ENCODE measurements at regions not wholly inside any gene's neighbourhood (a gene's known extent, or its start where the extent isn't known, plus 50 kb on each side); places are given as distances from the start of the nearest gene placed in this dataset.

GRCh38 chr2:18297534-18298058, 262.9 kb downstream of the RDH14 start:
- Histone ChIP-seq H3K27ac (peak overlapping the region in 1 of 2 donors; percentile 36), H3K4me3 (no peak overlapping the region), H3K9me3 (no peaks in the 10 kb centered on the region), H3K27me3 (no peaks in the 10 kb centered on the region), H3K36me3 (no peaks in the 10 kb centered on the region), H3K4me1 (peaks cover 0 to 11% of the 10 kb centered on the region in 2 donors)
- no peak for TF ChIP-seq CTCF (IDR thresholded peaks at IDR 0.05)
- DNase-seq (ENCODE audit: low spot score in 2 of 2): no peak
- intact Hi-C loops (cut with DNase I): no loop called here

- Histone ChIP-seq H3K27me3 (no peaks in the 10 kb centered on the region), H3K27ac (no peak overlapping the region), H3K4me1 (peaks cover 0 to 10% of the 10 kb centered on the region in 2 donors), H3K4me3 (no peak overlapping the region), H3K9me3 (no peaks in the 10 kb centered on the region), H3K36me3 (no peaks in the 10 kb centered on the region)
- intact Hi-C loops (cut with DNase I): no loop called here
- no peak for TF ChIP-seq CTCF (IDR thresholded peaks at IDR 0.05)
- DNase-seq (ENCODE audit: low spot score in 2 of 2): no peak
Observed at GRCh38 chr2:18290386-18290785, 270.1 kb downstream of the RDH14 start.

GRCh38 chr2:18286897-18287296, 273.6 kb downstream of the RDH14 start:
- Histone ChIP-seq H3K4me3 (no peak overlapping the region), H3K27ac (no peak overlapping the region), H3K4me1 (no peaks in the 10 kb centered on the region), H3K9me3 (no peaks in the 10 kb centered on the region), H3K36me3 (no peaks in the 10 kb centered on the region), H3K27me3 (no peaks in the 10 kb centered on the region)
- intact Hi-C loops (cut with DNase I): no loop called here
- no peak for TF ChIP-seq CTCF (IDR thresholded peaks at IDR 0.05)
- no peak for DNase-seq (ENCODE audit: low spot score in 2 of 2)

- H3K9me3 ChIP-seq: no peaks in the 10 kb centered on the region
- H3K4me3 ChIP-seq: no peak overlapping the region
- no peaks in the 10 kb centered on the region for H3K27me3 ChIP-seq
- H3K27ac ChIP-seq: no peak overlapping the region
- no peaks in the 10 kb centered on the region for H3K4me1 ChIP-seq
- TF ChIP-seq CTCF (IDR thresholded peaks at IDR 0.05): no peak
- intact Hi-C loops (cut with DNase I): no loop called here
- H3K36me3 ChIP-seq: no peaks in the 10 kb centered on the region
- no peak for DNase-seq (ENCODE audit: low spot score in 2 of 2)
Observed at GRCh38 chr2:18284331-18284730, 276.1 kb downstream of the RDH14 start.

- H3K36me3 ChIP-seq: no peaks in the 10 kb centered on the region
- DNase-seq (ENCODE audit: low spot score in 2 of 2): no peak
- H3K4me3 ChIP-seq: no peak overlapping the region
- no peak overlapping the region for H3K27ac ChIP-seq
- no peaks in the 10 kb centered on the region for H3K9me3 ChIP-seq
- intact Hi-C loops (cut with DNase I): no loop called here
- TF ChIP-seq CTCF (IDR thresholded peaks at IDR 0.05): no peak
- H3K4me1 ChIP-seq: no peaks in the 10 kb centered on the region
- H3K27me3 ChIP-seq: no peaks in the 10 kb centered on the region
Observed at GRCh38 chr2:18282026-18282425, 278.4 kb downstream of the RDH14 start.

- no peak for DNase-seq (ENCODE audit: low spot score in 2 of 2)
- intact Hi-C loops (cut with DNase I): no loop called here
- Histone ChIP-seq H3K4me1 (no peaks in the 10 kb centered on the region), H3K27ac (no peak overlapping the region), H3K27me3 (no peaks in the 10 kb centered on the region), H3K4me3 (no peak overlapping the region), H3K9me3 (no peaks in the 10 kb centered on the region), H3K36me3 (no peaks in the 10 kb centered on the region)
- no peak for TF ChIP-seq CTCF (IDR thresholded peaks at IDR 0.05)
Observed at GRCh38 chr2:18276583-18277075, 283.8 kb downstream of the RDH14 start.
